ENCODE measurements at regions not wholly inside any gene's neighbourhood (a gene's known extent, or its start where the extent isn't known, plus 50 kb on each side); places are given as distances from the start of the nearest gene placed in this dataset.
"Not testable (repeated sequence)": the region's sequence is repeated elsewhere in the genome, so short reads cannot be mapped to it uniquely, and the experiment has no call there.

GRCh38 chr21:31530897-31531705, 128.4 kb upstream of the SOD1 start:
- DNase-seq = no peak

- DNase-seq = no peak
These were observed 129.1 kb upstream of the SOD1 start for GRCh38 chr21:31530364-31530763.

GRCh38 chr21:31529406-31529805, 130.1 kb upstream of the SOD1 start:
- DNase-seq = no peak

- no peak for DNase-seq
These were observed 133.5 kb upstream of the SOD1 start for GRCh38 chr21:31526040-31526439.

- DNase-seq = no peak
These were observed 135.4 kb upstream of the SOD1 start for GRCh38 chr21:31524140-31524539.

GRCh38 chr21:31521515-31521914, 138.0 kb upstream of the SOD1 start:
- no peak for DNase-seq

- DNase-seq = no peak
These were observed 138.9 kb upstream of the SOD1 start for GRCh38 chr21:31520561-31521098.

GRCh38 chr21:31518580-31518979, 140.9 kb upstream of the SOD1 start:
- DNase-seq = no peak

- DNase-seq = no peak
These were observed 141.7 kb upstream of the SOD1 start for GRCh38 chr21:31517664-31518414.

- DNase-seq = no peak
These were observed 144.2 kb upstream of the SOD1 start for GRCh38 chr21:31515253-31515652.

- DNase-seq = no peak
These were observed 144.9 kb upstream of the SOD1 start for GRCh38 chr21:31514598-31514997.

GRCh38 chr21:31513541-31513940, 146.0 kb upstream of the SOD1 start:
- not testable (repeated sequence) for DNase-seq

- not testable (repeated sequence) for DNase-seq
These were observed 147.5 kb upstream of the SOD1 start for GRCh38 chr21:31511999-31512398.

- DNase-seq = no peak
These were observed 148.2 kb upstream of the SOD1 start for GRCh38 chr21:31511258-31511657.

- no peak for DNase-seq
These were observed 150.1 kb upstream of the SOD1 start for GRCh38 chr21:31509194-31510017.

- DNase-seq = no peak
These were observed 153.5 kb upstream of the SOD1 start for GRCh38 chr21:31505975-31506374.

- DNase-seq = no peak
These were observed 155.6 kb upstream of the SOD1 start for GRCh38 chr21:31503939-31504338.

- no peak for DNase-seq
These were observed 156.0 kb upstream of the SOD1 start for GRCh38 chr21:31503467-31503866.

- DNase-seq = no peak
These were observed 156.9 kb upstream of the SOD1 start for GRCh38 chr21:31502537-31503143.

GRCh38 chr21:31501926-31502325, 157.6 kb upstream of the SOD1 start:
- DNase-seq = no peak

- no peak for DNase-seq
These were observed 156.9 kb upstream of the TIAM1 start for GRCh38 chr21:31500982-31501381.

GRCh38 chr21:31500071-31500470, 156.0 kb upstream of the TIAM1 start:
- no peak for DNase-seq

- DNase-seq = no peak
These were observed 154.9 kb upstream of the TIAM1 start for GRCh38 chr21:31498985-31499384.

Data from amniotic stem cell (primary cell).